DOHH2 (cell line): ENCODE measurements at regions not wholly inside any gene's neighbourhood (a gene's known extent, or its start where the extent isn't known, plus 50 kb on each side); places are given as distances from the start of the nearest gene placed in this dataset.

Source experiments
- CTCF ChIP-seq: fragments of 200-600 bp; sonication (generic); IDR thresholded peaks from one replicate; pipeline ENCODE4 v1.5.1; 2014; ENCODE audit warnings: antibody characterized with exemption, mild to moderate bottlenecking, low read depth, low read length; ENCODE audit not compliant: poor library complexity, severe bottlenecking
- EZH2phosphoT487 ChIP-seq: fragments of 200-600 bp; sonication (generic); IDR thresholded peaks from 2 replicates; pipeline ENCODE4 v1.6.1; 2017; ENCODE audit warnings: borderline replicate concordance, mild to moderate bottlenecking, antibody characterized with exemption, low read length, moderate library complexity, mixed read lengths

GRCh38 chr4:30354605-30355004, 365.6 kb upstream of the PCDH7 start:
- TF ChIP-seq CTCF (no peak), EZH2phosphoT487 (no peak)
